Renal cortex interstitium (tissue), 11 donors: ENCODE measurements at regions not wholly inside any gene's neighbourhood (a gene's known extent, or its start where the extent isn't known, plus 50 kb on each side); places are given as distances from the start of the nearest gene placed in this dataset.
A peak's percentile ranks its signal among the peaks of the same experiment; 100 is the strongest.

Source experiments
- DNase-seq, 11 donors: peaks; one replicate each; pipeline ENCODE4 v3.0.0-alpha.2; 2013; ENCODE audit warnings: low read depth in 9 of 11, low spot score in 4 of 11; ENCODE audit errors: extremely low read depth in 1 of 11

- DNase-seq, result no peak
Observed at GRCh38 chr2:180523621-180524340, 456.6 kb upstream of the UBE2E3 start.

GRCh38 chr2:180520921-180521581, 459.4 kb upstream of the UBE2E3 start:
- no peak for DNase-seq

- DNase-seq, result no peak
Observed at GRCh38 chr2:180520206-180520605, 460.2 kb upstream of the UBE2E3 start.

- no peak for DNase-seq
Observed at GRCh38 chr2:180519276-180519675, 461.1 kb upstream of the UBE2E3 start.

- no peak for DNase-seq
Observed at GRCh38 chr2:180516232-180516631, 464.2 kb upstream of the UBE2E3 start.

- DNase-seq, result no peak
Observed at GRCh38 chr2:180513389-180513788, 467.0 kb upstream of the UBE2E3 start.

GRCh38 chr2:180508458-180508857, 471.9 kb upstream of the UBE2E3 start:
- DNase-seq, result no peak

- DNase-seq, result no peak
Observed at GRCh38 chr2:180507028-180507427, 473.4 kb upstream of the UBE2E3 start.

- DNase-seq, result no peak
Observed at GRCh38 chr2:180505203-180505602, 475.2 kb upstream of the UBE2E3 start.

- no peak for DNase-seq
Observed at GRCh38 chr2:180497621-180498152, 482.7 kb upstream of the UBE2E3 start.

- no peak for DNase-seq
Observed at GRCh38 chr2:180495606-180496005, 484.8 kb upstream of the UBE2E3 start.

GRCh38 chr2:180494286-180494685, 486.1 kb upstream of the UBE2E3 start:
- DNase-seq, result no peak

GRCh38 chr2:180482696-180483095, 475.6 kb upstream of the CWC22 start:
- DNase-seq, result no peak

GRCh38 chr2:180481998-180482397, 474.9 kb upstream of the CWC22 start:
- no peak for DNase-seq

- no peak for DNase-seq
Observed at GRCh38 chr2:180478883-180479282, 471.8 kb upstream of the CWC22 start.

GRCh38 chr2:180474716-180475115, 467.6 kb upstream of the CWC22 start:
- DNase-seq, result peak in 5 of 11 donors; percentile 3 to 13 (median 8)

GRCh38 chr2:180473456-180473855, 466.4 kb upstream of the CWC22 start:
- no peak for DNase-seq

GRCh38 chr2:180472133-180472532, 465.0 kb upstream of the CWC22 start:
- DNase-seq, result no peak

GRCh38 chr2:180463608-180464007, 456.5 kb upstream of the CWC22 start:
- DNase-seq, result no peak

- no peak for DNase-seq
Observed at GRCh38 chr2:180461761-180462160, 454.7 kb upstream of the CWC22 start.

GRCh38 chr2:180456801-180457200, 449.7 kb upstream of the CWC22 start:
- no peak for DNase-seq
